HG03558 (cell line): ENCODE measurements at regions not wholly inside any gene's neighbourhood (a gene's known extent, or its start where the extent isn't known, plus 50 kb on each side); places are given as distances from the start of the nearest gene placed in this dataset.
"Not testable (repeated sequence)": the region's sequence is repeated elsewhere in the genome, so short reads cannot be mapped to it uniquely, and the experiment has no call there.

Source experiments
- ATAC-seq: cut with Tn5 transposase; IDR thresholded peaks from one replicate; pipeline ENCODE4 v1.9.1; 2021; ENCODE audit warnings: moderate number of reproducible peaks; ENCODE audit not compliant: unreplicated experiment; ENCODE audit errors: extremely low read depth

- no peak for ATAC-seq
Measured at GRCh38 chr9:15047028-15047551, 136.9 kb upstream of the FREM1 start.

- no peak for ATAC-seq
Measured at GRCh38 chr9:15033316-15033715, 123.1 kb upstream of the FREM1 start.

- ATAC-seq: no peak
Measured at GRCh38 chr9:15032860-15033259, 122.6 kb upstream of the FREM1 start.

GRCh38 chr9:15021146-15021545 lies 110.9 kb upstream of the FREM1 start:
- ATAC-seq: no peak

- no peak for ATAC-seq
Measured at GRCh38 chr9:15018096-15018637, 107.9 kb upstream of the FREM1 start.

GRCh38 chr9:15010581-15010980 lies 100.4 kb upstream of the FREM1 start:
- ATAC-seq: no peak

- no peak for ATAC-seq
Measured at GRCh38 chr9:15007698-15008097, 97.5 kb upstream of the FREM1 start.

GRCh38 chr9:14994738-14995137 lies 84.5 kb upstream of the FREM1 start:
- ATAC-seq: no peak

GRCh38 chr9:14993901-14994554 lies 83.8 kb upstream of the FREM1 start:
- no peak for ATAC-seq

GRCh38 chr9:14993061-14993800 lies 83.0 kb upstream of the FREM1 start:
- no peak for ATAC-seq

GRCh38 chr9:14992516-14992915 lies 82.3 kb upstream of the FREM1 start:
- ATAC-seq: no peak

- ATAC-seq: no peak
Measured at GRCh38 chr9:14992081-14992480, 81.9 kb upstream of the FREM1 start.

GRCh38 chr9:14990647-14991046 lies 80.4 kb upstream of the FREM1 start:
- not testable (repeated sequence) for ATAC-seq

GRCh38 chr9:14989811-14990210 lies 79.6 kb upstream of the FREM1 start:
- ATAC-seq: no peak

GRCh38 chr9:14989336-14989735 lies 79.1 kb upstream of the FREM1 start:
- not testable (repeated sequence) for ATAC-seq

- no peak for ATAC-seq
Measured at GRCh38 chr9:14987858-14988257, 77.6 kb upstream of the FREM1 start.

GRCh38 chr9:14985419-14985818 lies 75.2 kb upstream of the FREM1 start:
- no peak for ATAC-seq

- ATAC-seq: no peak
Measured at GRCh38 chr9:14983599-14983998, 73.4 kb upstream of the FREM1 start.

GRCh38 chr9:14981291-14981950 lies 71.2 kb upstream of the FREM1 start:
- no peak for ATAC-seq

GRCh38 chr9:14978022-14979000 lies 68.1 kb upstream of the FREM1 start:
- no peak for ATAC-seq
